CD14-positive monocyte (primary cell): ENCODE measurements at regions not wholly inside any gene's neighbourhood (a gene's known extent, or its start where the extent isn't known, plus 50 kb on each side); places are given as distances from the start of the nearest gene placed in this dataset.

Experiments used
- DNase-seq, 3 donors: peaks; one replicate each; pipeline ENCODE4 v3.0.0-alpha.2; 2011 to 2022
- H2AFZ ChIP-seq: 2 replicates; pipeline ENCODE4 v1.6.0; 2012; ENCODE audit warnings: mild to moderate bottlenecking, low read depth, low read length, inconsistent platforms; ENCODE audit not compliant: insufficient read depth, poor library complexity, severe bottlenecking
- H3K27ac ChIP-seq, 2 donors: 1 replicate in 1 of 2; 2 replicates in 1 of 2; pipeline ENCODE4 v1.5.1; 2012 to 2013; ENCODE audit warnings: low read length in 2 of 2, control low read depth in 1 of 2, inconsistent platforms in 1 of 2, low read depth in 1 of 2, mild to moderate bottlenecking in 1 of 2
- H3K27me3 ChIP-seq, 2 donors: one replicate each; pipeline versions ENCODE4 v1.6.0 to v1.6.1; 2011 to 2013; ENCODE audit warnings: low read length in 2 of 2; ENCODE audit not compliant: control insufficient read depth in 2 of 2, insufficient read depth in 2 of 2
- H3K36me3 ChIP-seq, 2 donors: replicated peaks in 1 of 2; 1 replicate in 1 of 2; 2 replicates in 1 of 2; pipeline versions ENCODE4 v1.5.1 to v1.6.1; 2012 to 2013; ENCODE audit warnings: low read length in 2 of 2, control low read depth in 1 of 2, inconsistent platforms in 1 of 2, mild to moderate bottlenecking in 1 of 2; ENCODE audit not compliant: insufficient read depth in 2 of 2, control insufficient read depth in 1 of 2
- H3K4me1 ChIP-seq, 2 donors: 1 replicate in 1 of 2; 2 replicates in 1 of 2; pipeline versions ENCODE4 v1.5.1 to v1.6.1; 2012 to 2013; ENCODE audit warnings: low read length in 2 of 2, control low read depth in 1 of 2, inconsistent platforms in 1 of 2, mild to moderate bottlenecking in 1 of 2, moderate library complexity in 1 of 2; ENCODE audit not compliant: insufficient read depth in 2 of 2, control insufficient read depth in 1 of 2
- H3K4me2 ChIP-seq: replicated peaks from 2 replicates; pipeline ENCODE3; 2012; ENCODE audit warnings: low read length, moderate library complexity, mild to moderate bottlenecking; ENCODE audit not compliant: poor library complexity, severe bottlenecking; ENCODE audit errors: extremely low read depth
- H3K4me3 ChIP-seq, 3 experiments: fragments of 200-600 bp in 1 of 3; sonication (generic) in 1 of 3; replicated peaks in 1 of 3; 1 replicate in 2 of 3; 2 replicates in 1 of 3; pipeline ENCODE4 v1.5.1; 2011 to 2013; ENCODE audit warnings: low read length in 3 of 3, mild to moderate bottlenecking in 3 of 3, control low read depth in 2 of 3, low read depth in 2 of 3, inconsistent platforms in 1 of 3, moderate library complexity in 1 of 3
- H3K79me2 ChIP-seq: 2 replicates; pipeline ENCODE4 v1.6.0; 2012; ENCODE audit warnings: mild to moderate bottlenecking, control low read depth, inconsistent platforms, low read length, moderate library complexity; ENCODE audit not compliant: insufficient read depth
- H3K9ac ChIP-seq: 2 replicates; pipeline ENCODE4 v1.6.0; 2017; ENCODE audit warnings: low read length, mild to moderate bottlenecking; ENCODE audit not compliant: insufficient read depth, poor library complexity, severe bottlenecking
- H3K9me3 ChIP-seq, 2 donors: replicated peaks in 1 of 2; 1 replicate in 1 of 2; 2 replicates in 1 of 2; pipeline versions ENCODE4 v1.5.1 to v1.6.1; 2012 to 2013; ENCODE audit warnings: low read length in 2 of 2, control low read depth in 1 of 2; ENCODE audit not compliant: control insufficient read depth in 1 of 2, insufficient read depth in 1 of 2
- H4K20me1 ChIP-seq: 2 replicates; pipeline ENCODE4 v1.6.0; 2012; ENCODE audit warnings: mild to moderate bottlenecking, low read length, control low read depth, moderate library complexity; ENCODE audit not compliant: insufficient read depth
- H3K27ac Mint-ChIP-seq, 7 donors: one replicate each; pipeline ENCODE4 v1.8.0; 2020; ENCODE audit warnings: mild to moderate bottlenecking in 7 of 7, mixed read lengths in 7 of 7, moderate library complexity in 6 of 7, inconsistent platforms in 2 of 7
- H3K27me3 Mint-ChIP-seq, 3 donors: one replicate each; pipeline ENCODE4 v1.8.0; 2021 to 2022; ENCODE audit warnings: low read depth in 3 of 3, mild to moderate bottlenecking in 3 of 3, mixed read lengths in 3 of 3, moderate library complexity in 3 of 3, inconsistent platforms in 1 of 3
- H3K36me3 Mint-ChIP-seq, 2 donors: one replicate each; pipeline ENCODE4 v1.8.0; 2020; ENCODE audit warnings: mixed read lengths in 2 of 2, inconsistent platforms in 1 of 2, mild to moderate bottlenecking in 1 of 2
- H3K4me1 Mint-ChIP-seq: one replicate; pipeline ENCODE4 v1.8.0; 2020; ENCODE audit warnings: mild to moderate bottlenecking, mixed read lengths
- H3K4me3 Mint-ChIP-seq, 2 donors: one replicate each; pipeline ENCODE4 v1.8.0; 2020; ENCODE audit warnings: mild to moderate bottlenecking in 2 of 2, mixed read lengths in 2 of 2, moderate library complexity in 1 of 2
- H3K9me3 Mint-ChIP-seq, 7 donors: one replicate each; pipeline ENCODE4 v1.8.0; 2020 to 2022; ENCODE audit warnings: mixed read lengths in 7 of 7, mild to moderate bottlenecking in 6 of 7, moderate library complexity in 6 of 7, inconsistent platforms in 2 of 7
- WGBS: methylation state at CpG from one replicate; pipeline ENCODE4 v1.1.5; 2013; ENCODE audit warnings: missing lambda C conversion rate; ENCODE audit not compliant: insufficient coverage; 5-methylcytosine and 5-hydroxymethylcytosine counted together
- intact Hi-C, 2 donors: fragments of 100-400 bp; cut with micrococcal nuclease; formaldehyde crosslinking; loops; one replicate each; pipeline versions ENCODE4 v1.15.0 to v1.15.1; 2023
- TF ChIP-seq, protein P1 (sequence below): fragments of 200-600 bp; IDR thresholded peaks from one replicate; pipeline ENCODE4 v1.8.0; 2022; ENCODE audit warnings: antibody characterized with exemption, mild to moderate bottlenecking

DNA sequence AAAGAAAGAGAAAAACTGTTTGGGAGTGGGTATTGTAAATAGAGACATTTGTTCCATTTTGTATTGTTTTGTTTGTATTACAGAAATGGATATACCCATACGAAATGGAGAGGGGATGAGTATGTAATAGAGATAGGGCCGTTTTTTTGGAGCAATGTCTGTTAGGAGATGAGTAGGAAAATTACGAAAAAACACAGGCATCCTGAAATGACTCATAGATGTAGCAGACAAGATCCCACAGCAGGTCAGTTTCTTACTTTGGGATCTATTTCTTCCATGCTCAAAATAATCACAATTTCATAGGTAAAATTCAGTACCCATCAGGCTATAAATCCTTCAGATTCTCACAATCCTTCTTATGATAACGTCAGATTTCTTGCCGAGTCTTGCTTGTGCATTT is 779.4 kb upstream of the SLITRK1 start:
- H3K27ac ChIP-seq = no peak overlapping the region
- Mint-ChIP-seq H3K9me3 (peaks cover 0 to 3% (median 0%) of the 10 kb centered on the region in 7 donors), H3K27ac (no peak overlapping the region), H3K4me1 (no peaks in the 10 kb centered on the region), H3K4me3 (no peak overlapping the region), H3K27me3 (no peaks in the 10 kb centered on the region), H3K36me3 (no peaks in the 10 kb centered on the region)
- H3K36me3 ChIP-seq = no peaks in the 10 kb centered on the region
- no peak overlapping the region for H3K4me2 ChIP-seq
- 82% methylated on average over 3 of the region's 5 CpGs for WGBS
- no peaks in the 10 kb centered on the region for H3K27me3 ChIP-seq
- H3K9me3 ChIP-seq = no peaks in the 10 kb centered on the region
- no peak overlapping the region for H2AFZ ChIP-seq
- H4K20me1 ChIP-seq = no peaks in the 10 kb centered on the region
- H3K4me1 ChIP-seq = no peaks in the 10 kb centered on the region
- intact Hi-C loops = no loop called here
- H3K79me2 ChIP-seq = no peaks in the 10 kb centered on the region
- H3K4me3 ChIP-seq = no peak overlapping the region
- H3K9ac ChIP-seq = no peak overlapping the region
- TF ChIP-seq, protein P1, sequence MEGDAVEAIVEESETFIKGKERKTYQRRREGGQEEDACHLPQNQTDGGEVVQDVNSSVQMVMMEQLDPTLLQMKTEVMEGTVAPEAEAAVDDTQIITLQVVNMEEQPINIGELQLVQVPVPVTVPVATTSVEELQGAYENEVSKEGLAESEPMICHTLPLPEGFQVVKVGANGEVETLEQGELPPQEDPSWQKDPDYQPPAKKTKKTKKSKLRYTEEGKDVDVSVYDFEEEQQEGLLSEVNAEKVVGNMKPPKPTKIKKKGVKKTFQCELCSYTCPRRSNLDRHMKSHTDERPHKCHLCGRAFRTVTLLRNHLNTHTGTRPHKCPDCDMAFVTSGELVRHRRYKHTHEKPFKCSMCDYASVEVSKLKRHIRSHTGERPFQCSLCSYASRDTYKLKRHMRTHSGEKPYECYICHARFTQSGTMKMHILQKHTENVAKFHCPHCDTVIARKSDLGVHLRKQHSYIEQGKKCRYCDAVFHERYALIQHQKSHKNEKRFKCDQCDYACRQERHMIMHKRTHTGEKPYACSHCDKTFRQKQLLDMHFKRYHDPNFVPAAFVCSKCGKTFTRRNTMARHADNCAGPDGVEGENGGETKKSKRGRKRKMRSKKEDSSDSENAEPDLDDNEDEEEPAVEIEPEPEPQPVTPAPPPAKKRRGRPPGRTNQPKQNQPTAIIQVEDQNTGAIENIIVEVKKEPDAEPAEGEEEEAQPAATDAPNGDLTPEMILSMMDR = no peak
- DNase-seq = no peak

DNA sequence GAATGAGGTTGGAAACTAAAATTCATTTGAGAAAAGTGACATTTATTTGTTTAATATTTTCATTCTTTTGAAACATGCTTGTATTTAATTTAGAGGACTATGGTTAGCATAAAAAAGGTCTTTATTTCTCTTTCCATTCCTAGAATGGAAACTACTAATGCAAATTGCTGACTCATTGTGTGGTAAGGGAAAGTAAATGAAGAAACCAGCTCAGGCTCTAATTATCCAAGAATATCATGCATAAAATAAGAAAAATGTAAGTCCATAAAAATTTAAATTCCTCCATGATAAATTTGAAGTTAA is 777.0 kb upstream of the SLITRK1 start:
- H3K79me2 ChIP-seq = no peaks in the 10 kb centered on the region

More for the DNA sequence above, 777.0 kb upstream of the SLITRK1 start:
- no peak overlapping the region for H3K4me3 Mint-ChIP-seq
- no peak overlapping the region for H3K9ac ChIP-seq
- no peaks in the 10 kb centered on the region for H3K27me3 ChIP-seq
- no peaks in the 10 kb centered on the region for H3K4me1 ChIP-seq
- H3K36me3 ChIP-seq = no peaks in the 10 kb centered on the region
- H3K4me3 ChIP-seq = no peak overlapping the region
- no peak overlapping the region for H3K27ac Mint-ChIP-seq
- peaks cover 0 to 1% (median 0%) of the 10 kb centered on the region in 7 donors for H3K9me3 Mint-ChIP-seq
- H3K9me3 ChIP-seq = no peaks in the 10 kb centered on the region
- no peak for DNase-seq
- no peak overlapping the region for H3K4me2 ChIP-seq
- no peak overlapping the region for H2AFZ ChIP-seq
- H3K27ac ChIP-seq = no peak overlapping the region
- no peaks in the 10 kb centered on the region for H3K4me1 Mint-ChIP-seq
- TF ChIP-seq, protein P1 = no peak
- H3K36me3 Mint-ChIP-seq = no peaks in the 10 kb centered on the region
- H4K20me1 ChIP-seq = no peaks in the 10 kb centered on the region
- intact Hi-C loops = no loop called here
- H3K27me3 Mint-ChIP-seq = no peaks in the 10 kb centered on the region
